ENCODE measurements at regions not wholly inside any gene's neighbourhood (a gene's known extent, or its start where the extent isn't known, plus 50 kb on each side); places are given as distances from the start of the nearest gene placed in this dataset.

GRCh38 chr5:58913406-58913990 is 330.6 kb downstream of the RAB3C start:
- no peak for TF ChIP-seq CTCF (IDR thresholded peaks at IDR 0.05)
- TF ChIP-seq POLR2AphosphoS5 (IDR thresholded peaks at IDR 0.05; ENCODE audit: low read depth, low read length): no peak
- no peak for TF ChIP-seq SIN3A (IDR thresholded peaks at IDR 0.05; ENCODE audit: borderline replicate concordance, insufficient read depth, low read depth, low read length)
- TF ChIP-seq TCF7L2 (IDR thresholded peaks at IDR 0.05; ENCODE audit: low read depth, low read length): no peak
- TF ChIP-seq REST (IDR thresholded peaks at IDR 0.05; ENCODE audit: insufficient read depth in 1 of 2, low read depth in 2 of 2, low read length in 1 of 2): no peak
- H3K9me3 ChIP-seq (ENCODE audit: control insufficient read depth, insufficient read depth, low read depth, low read length): no peaks in the 10 kb centered on the region
- ChIA-PET CTCF (no interaction called here), POLR2A (no interaction called here)
- peaks cover 2% of the 10 kb centered on the region; the same call in 1 of the 2 replicates for H3K27me3 ChIP-seq (ENCODE audit: control insufficient read depth, insufficient read depth, low read length)
- H3K4me3 ChIP-seq (ENCODE audit: low read depth in 2 of 2, low read length in 2 of 2): no peak overlapping the region
- no peaks in the 10 kb centered on the region for H3K36me3 ChIP-seq (ENCODE audit: control insufficient read depth, insufficient read depth, low read length)
- H3K27ac ChIP-seq (ENCODE audit: low read length): no peak overlapping the region
- DNase-seq (ENCODE audit: low read depth, low spot score) (no peak), ATAC-seq (no peak)
- in situ Hi-C loops (cut with HindIII; ENCODE audit: low pct_unique_long_range_greater_than_20kb, low sequenced_read_pairs): no loop called here
- BruUV-seq (replicated peaks): no TSS peak
- intact Hi-C loops (cut with micrococcal nuclease; ENCODE audit: unreplicated experiment): no loop called here
- no peaks in the 10 kb centered on the region for H3K4me1 ChIP-seq (ENCODE audit: control insufficient read depth, insufficient read depth, low read length)

GRCh38 chr5:58918021-58918729 is 335.3 kb downstream of the RAB3C start:
- Histone ChIP-seq H3K4me1 (ENCODE audit: control insufficient read depth, insufficient read depth, low read length) (no peaks in the 10 kb centered on the region), H3K4me3 (ENCODE audit: low read depth in 2 of 2, low read length in 2 of 2) (no peak overlapping the region), H3K27me3 (ENCODE audit: control insufficient read depth, insufficient read depth, low read length) (peaks cover 2% of the 10 kb centered on the region; the same call in 1 of the 2 replicates), H3K9me3 (ENCODE audit: control insufficient read depth, insufficient read depth, low read depth, low read length) (no peaks in the 10 kb centered on the region), H3K36me3 (ENCODE audit: control insufficient read depth, insufficient read depth, low read length) (no peaks in the 10 kb centered on the region), H3K27ac (ENCODE audit: low read length) (no peak overlapping the region)
- ChIA-PET CTCF (no interaction called here), POLR2A (interaction anchor here (0.6 kb wide), 1 partner anchor 372 kb away, joined by 3 read pairs; no protein-coding TSS in a partner anchor)
- TF ChIP-seq REST (IDR thresholded peaks at IDR 0.05; ENCODE audit: insufficient read depth in 1 of 2, low read depth in 2 of 2, low read length in 1 of 2) (no peak), TCF7L2 (IDR thresholded peaks at IDR 0.05; ENCODE audit: low read depth, low read length) (no peak), CTCF (IDR thresholded peaks at IDR 0.05) (no peak), POLR2AphosphoS5 (IDR thresholded peaks at IDR 0.05; ENCODE audit: low read depth, low read length) (no peak), SIN3A (IDR thresholded peaks at IDR 0.05; ENCODE audit: borderline replicate concordance, insufficient read depth, low read depth, low read length) (no peak)
- in situ Hi-C loops (cut with HindIII; ENCODE audit: low pct_unique_long_range_greater_than_20kb, low sequenced_read_pairs): no loop called here
- intact Hi-C loops (cut with micrococcal nuclease; ENCODE audit: unreplicated experiment): no loop called here
- ATAC-seq: no peak
- no TSS peak for BruUV-seq (replicated peaks)
- DNase-seq (ENCODE audit: low read depth, low spot score): no peak
